HS-5 (cell line): ENCODE measurements at regions not wholly inside any gene's neighbourhood (a gene's known extent, or its start where the extent isn't known, plus 50 kb on each side); places are given as distances from the start of the nearest gene placed in this dataset.
A peak's percentile ranks its signal among the peaks of the same experiment; 100 is the strongest.
"Not testable (repeated sequence)": the region's sequence is repeated elsewhere in the genome, so short reads cannot be mapped to it uniquely, and the experiment has no call there.

Source experiments
- DNase-seq: peaks from one replicate; pipeline ENCODE4 v3.0.0-alpha.2; 2012; ENCODE audit warnings: low read depth

GRCh38 chr1:206256935-206257334 lies 53.6 kb downstream of the SRGAP2 start:
- not testable (repeated sequence) for DNase-seq

GRCh38 chr1:206261473-206261872 lies 58.1 kb downstream of the SRGAP2 start:
- not testable (repeated sequence) for DNase-seq

DNA sequence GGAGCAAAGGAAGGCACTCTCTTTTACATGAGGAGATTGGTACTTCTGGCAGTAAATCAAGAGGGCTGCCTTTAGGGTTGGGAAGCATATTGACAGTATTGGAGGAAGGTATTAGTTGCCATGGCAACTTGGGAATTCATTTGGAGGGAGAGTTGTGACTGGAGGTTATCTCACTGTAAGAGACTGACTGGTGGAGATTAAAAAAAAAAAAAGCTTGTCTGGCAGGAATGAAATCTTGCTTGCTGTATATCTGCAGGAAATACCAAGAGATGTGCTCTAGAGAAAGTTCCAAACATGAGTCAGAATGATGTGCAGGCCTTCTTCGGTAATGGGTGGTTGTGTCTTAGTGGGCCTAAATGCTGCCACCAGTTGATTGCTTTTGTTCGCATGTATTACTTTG lies 59.1 kb downstream of the SRGAP2 start:
- not testable (repeated sequence) for DNase-seq

GRCh38 chr1:206264916-206265315 lies 61.6 kb downstream of the SRGAP2 start:
- DNase-seq, result not testable (repeated sequence)

GRCh38 chr1:206271153-206271552 lies 67.8 kb downstream of the SRGAP2 start:
- not testable (repeated sequence) for DNase-seq

GRCh38 chr1:206273104-206273503 lies 69.8 kb downstream of the SRGAP2 start:
- DNase-seq, result not testable (repeated sequence)

DNA sequence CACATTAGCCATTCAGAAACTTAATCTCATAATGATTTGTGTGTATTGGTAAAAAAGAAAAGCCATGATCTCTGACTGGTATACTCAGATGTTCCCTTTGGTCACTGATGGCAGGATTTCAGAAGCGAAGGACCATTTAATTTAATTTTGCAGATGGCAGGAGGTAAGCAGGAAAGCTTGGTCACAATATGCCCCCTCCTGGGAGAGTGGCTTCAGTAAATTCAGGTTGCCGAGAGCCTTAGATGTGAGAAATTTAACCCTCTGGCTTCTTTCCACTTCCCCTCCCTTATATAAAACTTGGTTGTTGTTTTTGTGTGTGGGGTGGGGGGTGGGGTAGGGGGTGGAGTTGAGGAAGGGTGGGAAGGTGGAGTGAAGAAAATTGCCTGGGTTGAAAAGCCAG lies 72.8 kb downstream of the SRGAP2 start:
- not testable (repeated sequence) for DNase-seq

DNA sequence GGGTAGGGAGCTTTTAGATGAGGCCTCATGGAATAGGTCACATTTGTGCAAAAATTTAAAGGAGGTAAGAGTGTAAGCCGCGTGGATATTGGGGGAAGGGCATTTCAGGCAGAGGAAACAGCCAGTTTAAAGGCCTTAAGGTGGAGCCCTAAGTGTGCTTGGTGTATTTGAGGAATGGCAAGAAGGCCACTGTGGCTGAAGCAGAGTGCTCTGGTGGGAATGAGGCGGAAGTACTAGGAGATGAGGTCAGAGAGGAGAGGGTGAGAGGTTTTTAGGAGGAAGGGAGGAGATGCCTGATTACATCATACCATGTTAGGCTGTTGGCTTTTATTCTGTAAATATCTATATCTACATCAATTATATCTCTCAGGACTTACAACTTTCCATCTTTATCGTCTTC lies 75.3 kb downstream of the SRGAP2 start:
- DNase-seq, result not testable (repeated sequence)

DNA sequence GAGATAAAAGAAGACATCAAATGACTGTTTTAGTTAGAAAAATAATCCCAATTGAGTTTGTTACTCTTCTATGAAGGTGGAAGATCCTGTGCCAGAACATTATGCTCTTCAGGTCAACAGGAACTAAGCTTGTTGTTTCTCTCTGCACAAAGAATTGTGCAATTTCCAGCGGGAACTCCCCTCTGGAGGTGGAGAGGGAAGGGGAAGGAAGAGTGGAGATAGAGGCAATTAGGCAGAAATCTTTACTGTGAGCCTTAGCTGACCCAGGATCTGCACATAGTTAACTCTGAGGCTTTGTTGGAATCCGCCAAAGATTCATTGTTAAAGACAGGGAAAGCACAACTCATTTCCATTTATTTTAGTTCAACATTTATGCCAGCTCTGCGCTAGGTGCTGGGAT lies 77.3 kb downstream of the SRGAP2 start:
- DNase-seq, result not testable (repeated sequence)

DNA sequence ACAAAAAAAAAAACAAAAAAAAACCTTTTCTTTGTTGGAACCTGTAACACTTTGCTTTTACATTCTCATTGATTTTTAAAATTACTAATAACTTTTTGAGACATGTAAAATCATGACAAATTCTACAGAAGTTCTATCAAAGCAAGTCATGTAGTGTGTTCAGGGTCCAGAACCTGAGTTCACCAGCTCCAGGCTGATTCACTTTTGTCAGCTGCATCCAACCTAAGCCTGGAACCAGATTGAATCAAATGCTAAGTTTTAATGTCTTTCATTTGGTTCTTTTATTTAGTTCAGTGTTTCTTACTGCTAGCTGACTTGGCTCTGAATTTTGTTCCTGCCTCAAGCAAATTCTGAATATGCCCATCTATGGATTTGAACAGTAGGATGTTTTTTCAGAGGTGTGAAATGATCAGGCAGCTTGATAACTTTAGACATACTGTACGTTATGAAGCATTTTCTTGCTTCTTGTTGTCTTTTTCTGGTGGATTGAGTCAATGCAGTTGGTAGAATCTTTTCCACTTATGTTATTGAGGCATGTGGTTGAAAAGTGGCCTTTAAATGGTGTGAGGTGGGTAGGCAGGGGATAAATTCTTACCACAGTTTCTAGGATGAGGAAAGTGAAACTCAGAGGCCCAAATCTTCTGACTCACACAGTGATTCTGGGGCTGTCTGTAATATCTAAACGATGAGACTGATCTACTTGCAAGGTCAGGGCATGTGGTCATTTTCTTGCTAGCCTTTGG lies 78.7 kb downstream of the SRGAP2 start:
- DNase-seq, result not testable (repeated sequence)

DNA sequence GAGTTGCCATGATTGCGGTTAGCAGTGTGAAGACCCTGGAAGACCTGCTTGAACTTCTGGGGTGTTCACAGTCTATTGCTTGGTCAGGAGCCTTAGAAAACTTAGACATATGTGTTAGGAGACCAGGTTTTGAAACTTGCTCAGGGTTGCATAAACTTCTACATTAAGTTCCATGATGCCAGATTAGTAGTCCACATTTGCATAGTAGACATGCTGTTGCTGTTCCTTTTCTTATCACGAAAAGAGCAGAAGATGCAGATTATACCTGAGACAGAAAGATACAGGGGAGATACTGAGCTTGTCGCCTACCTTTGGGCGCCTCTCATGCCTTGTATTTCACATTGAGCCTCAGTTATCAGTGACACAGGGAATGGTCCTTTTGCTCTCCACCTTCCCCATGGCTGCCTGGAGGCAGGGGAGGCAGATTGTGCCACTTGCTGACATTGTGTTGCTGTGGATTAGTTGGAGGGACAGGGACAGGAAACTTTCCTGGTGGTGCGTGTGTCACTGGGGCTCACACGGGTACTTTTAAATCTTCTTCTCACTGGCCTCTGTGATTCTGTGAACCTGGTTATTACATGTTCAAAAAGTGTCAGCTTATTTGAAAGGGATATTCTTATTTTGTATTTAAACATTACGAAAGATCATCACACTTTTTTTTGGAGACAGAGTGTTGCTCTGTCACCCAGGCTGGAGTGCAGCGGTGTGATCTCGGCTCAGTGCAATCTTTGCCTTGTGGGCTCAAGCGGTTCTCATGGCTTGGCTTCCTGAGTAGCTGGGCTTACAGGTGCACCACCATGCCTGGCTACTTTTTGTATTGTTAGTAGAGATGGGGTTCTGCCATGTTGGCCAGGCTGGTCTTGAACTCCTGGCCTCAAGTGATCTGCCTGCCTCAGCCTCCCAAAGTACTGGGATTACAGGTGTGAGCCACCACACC lies 82.0 kb downstream of the SRGAP2 start:
- DNase-seq, result not testable (repeated sequence)

GRCh38 chr1:206287759-206288158 lies 84.4 kb downstream of the SRGAP2 start:
- not testable (repeated sequence) for DNase-seq

- DNase-seq, result not testable (repeated sequence)
Measured at GRCh38 chr1:206288453-206288852, 85.1 kb downstream of the SRGAP2 start.

DNA sequence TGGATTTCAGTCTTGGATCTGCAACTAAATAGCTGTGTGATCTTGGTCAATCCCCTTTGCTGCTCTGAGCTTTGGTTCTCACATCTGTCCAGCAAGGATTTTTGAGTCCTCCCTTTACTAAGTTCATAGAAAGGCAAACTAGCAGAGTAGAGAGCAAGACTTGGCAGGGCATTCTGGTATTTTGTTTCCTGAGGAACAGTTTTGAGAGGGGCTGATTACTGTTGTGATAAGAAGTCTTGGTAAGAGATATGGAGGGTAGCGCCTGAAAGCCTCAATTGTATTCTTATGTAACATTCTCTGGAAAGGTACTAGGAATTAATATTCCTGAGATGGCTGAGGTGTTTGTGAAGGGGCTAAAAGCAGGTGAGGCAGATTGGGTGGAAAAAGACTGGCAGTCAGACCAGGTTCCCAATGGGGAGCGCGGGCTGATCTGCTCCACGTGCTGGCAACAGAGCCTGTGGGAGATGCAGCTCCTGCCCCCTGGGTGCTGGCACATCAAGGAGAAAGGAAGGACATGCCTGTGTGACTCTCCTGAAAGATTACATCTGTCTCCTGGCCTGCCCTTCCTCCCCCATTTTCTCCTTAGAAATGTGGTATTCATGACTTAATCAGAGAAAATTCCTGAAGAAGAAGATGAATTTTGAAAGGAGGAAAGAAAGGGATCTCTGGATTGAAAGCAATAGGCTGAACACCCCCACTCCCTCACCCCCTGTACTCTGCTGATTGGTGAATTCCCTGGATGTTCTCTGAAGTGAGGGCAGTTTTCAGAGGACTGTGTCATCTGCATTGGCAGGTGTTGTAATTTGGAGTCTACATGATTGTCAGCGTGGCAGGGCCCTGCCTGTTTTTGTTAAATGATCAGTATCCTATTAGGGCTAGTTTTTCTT lies 94.0 kb downstream of the SRGAP2 start:
- DNase-seq, result not testable (repeated sequence)

GRCh38 chr1:206298032-206298392 lies 94.7 kb downstream of the SRGAP2 start:
- DNase-seq, result not testable (repeated sequence)

- not testable (repeated sequence) for DNase-seq
Measured at GRCh38 chr1:206299181-206299791, 95.9 kb downstream of the SRGAP2 start.

GRCh38 chr1:206299942-206300341 lies 96.6 kb downstream of the SRGAP2 start:
- not testable (repeated sequence) for DNase-seq

DNA sequence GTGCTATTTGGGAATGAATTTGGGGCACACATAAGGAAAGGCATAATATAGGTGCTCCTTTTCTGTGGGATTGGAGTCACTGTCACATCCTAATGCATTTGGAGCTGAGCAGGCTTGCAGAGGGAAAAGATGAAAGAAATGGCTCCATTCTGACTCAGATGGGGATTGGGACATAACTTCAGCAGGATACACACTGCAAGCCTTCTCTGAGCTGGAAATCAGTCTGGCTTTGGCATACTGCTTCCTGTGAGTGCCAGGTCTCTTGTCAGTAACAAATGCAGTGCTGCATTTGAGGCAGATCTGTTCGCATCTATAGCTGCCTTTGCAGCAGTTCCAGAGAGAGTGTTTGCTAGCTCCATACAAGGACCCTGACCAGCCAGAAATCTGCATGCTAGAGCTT lies 98.7 kb downstream of the SRGAP2 start:
- peak; percentile 6 for DNase-seq

GRCh38 chr1:206307442-206307841 lies 104.1 kb downstream of the SRGAP2 start:
- DNase-seq, result not testable (repeated sequence)

DNA sequence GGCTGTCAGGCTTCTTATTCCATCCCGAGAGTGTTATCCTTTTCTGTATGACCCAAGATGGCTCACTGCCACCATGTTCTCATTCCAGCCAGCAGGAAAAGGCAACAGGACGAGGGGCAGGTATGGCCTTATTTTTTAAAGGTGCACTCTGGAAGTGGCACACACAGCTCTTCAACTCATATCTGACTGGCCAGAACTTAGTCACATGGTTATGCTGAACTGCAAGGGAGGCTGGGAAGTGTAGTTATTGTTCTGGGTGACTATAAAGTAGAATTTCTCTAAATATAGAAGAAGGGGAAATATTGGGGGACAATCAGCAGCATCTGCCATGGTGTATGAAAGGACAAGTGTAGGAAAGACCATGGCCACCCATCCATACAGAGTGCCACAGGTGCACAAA lies 107.6 kb downstream of the SRGAP2 start:
- DNase-seq, result not testable (repeated sequence)

DNA sequence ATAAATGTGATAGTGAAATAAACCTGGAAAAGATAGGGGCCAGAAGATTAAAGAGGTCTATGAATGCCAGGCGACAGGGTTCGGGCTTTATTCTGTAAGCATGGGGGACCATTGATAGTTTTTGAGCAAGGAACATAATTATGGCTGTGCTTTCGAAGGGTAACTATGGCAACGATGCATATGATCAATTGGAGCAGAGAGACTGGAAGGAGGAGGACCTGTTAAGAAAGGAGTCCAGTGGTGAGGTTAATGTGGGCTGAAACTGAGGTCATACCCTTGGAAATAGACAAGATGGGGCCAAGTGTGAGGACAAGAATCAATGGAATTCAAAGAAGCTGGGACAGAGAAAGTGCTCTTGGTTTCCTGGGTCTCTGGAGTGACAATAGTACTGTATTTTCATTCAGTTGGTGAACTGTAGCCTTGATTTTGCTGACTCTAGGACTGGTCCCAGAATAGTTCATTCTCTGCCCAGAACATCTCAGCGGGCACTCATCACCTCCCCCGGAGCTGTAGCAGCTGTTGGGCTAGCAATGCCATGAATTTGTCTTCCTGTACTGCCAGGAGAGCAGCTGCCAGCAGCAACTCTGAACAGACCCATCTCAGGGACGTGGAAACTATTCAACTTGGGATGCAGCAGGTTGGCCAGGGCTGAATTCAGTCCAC lies 108.4 kb downstream of the SRGAP2 start:
- DNase-seq, result not testable (repeated sequence)
